ENCODE measurements at regions not wholly inside any gene's neighbourhood (a gene's known extent, or its start where the extent isn't known, plus 50 kb on each side); places are given as distances from the start of the nearest gene placed in this dataset.

DNA sequence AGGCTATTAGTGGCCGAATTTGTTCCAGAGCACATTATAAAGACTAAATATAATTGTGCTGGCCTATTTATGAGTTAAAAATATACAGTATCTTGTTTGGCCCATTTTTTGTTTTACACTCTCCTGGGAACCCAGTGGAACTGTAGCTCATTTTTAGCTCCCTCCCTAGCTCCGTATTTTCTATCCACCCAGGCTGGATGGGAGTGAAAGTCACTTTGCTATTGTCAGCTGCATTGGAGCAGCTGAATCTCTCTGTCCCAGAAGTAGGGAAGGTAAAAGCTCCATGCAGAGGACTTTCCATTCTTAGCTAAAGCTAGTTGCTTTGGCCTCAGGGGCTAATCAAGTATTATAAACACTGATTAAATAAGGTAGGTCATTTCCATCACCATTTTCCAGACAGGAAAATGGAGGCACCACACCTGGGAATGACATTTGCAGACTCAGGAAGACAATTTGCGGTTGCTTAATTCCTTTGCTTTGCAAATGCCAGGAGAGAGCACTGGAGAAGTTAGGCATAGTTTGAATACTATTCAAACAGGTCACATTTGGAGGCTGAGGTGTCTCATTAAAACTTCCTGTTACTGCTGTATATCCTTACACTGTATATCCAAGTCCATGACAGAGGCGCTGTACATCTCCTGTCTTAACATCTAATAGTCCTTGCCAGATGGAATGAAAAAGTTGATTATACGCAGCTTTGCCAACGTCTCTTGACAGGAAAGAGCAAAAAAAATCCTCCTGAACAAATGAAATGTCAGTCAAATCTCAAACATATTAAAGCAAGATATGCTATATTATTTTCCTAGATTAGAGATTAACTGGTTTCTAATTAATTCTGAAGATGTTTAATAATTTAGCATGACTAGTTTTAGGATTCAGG, 338.1 kb upstream of the KIRREL3 start:
- no peak for DNase-seq (ENCODE audit: low read depth in 2 of 2)

DNA sequence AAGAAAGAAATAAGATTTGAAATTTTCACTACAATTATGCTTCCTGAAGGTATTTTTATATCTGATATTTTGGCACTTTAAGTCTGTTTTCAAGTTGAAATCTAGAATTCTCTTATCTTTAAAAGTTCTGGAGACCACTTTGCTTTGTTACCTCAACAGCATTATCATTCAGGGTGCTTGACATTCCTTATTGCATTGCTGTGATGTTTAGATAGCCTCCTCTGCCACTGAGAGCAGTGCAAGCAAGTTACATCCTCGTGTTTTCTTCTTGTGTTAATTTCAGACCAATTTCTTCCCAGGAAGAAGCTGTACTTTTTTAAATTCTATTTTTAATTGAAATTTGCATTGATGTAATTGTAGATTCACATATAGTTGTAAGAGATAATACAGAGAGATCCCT, 333.9 kb upstream of the KIRREL3 start:
- DNase-seq (ENCODE audit: low read depth in 2 of 2) = no peak

DNA sequence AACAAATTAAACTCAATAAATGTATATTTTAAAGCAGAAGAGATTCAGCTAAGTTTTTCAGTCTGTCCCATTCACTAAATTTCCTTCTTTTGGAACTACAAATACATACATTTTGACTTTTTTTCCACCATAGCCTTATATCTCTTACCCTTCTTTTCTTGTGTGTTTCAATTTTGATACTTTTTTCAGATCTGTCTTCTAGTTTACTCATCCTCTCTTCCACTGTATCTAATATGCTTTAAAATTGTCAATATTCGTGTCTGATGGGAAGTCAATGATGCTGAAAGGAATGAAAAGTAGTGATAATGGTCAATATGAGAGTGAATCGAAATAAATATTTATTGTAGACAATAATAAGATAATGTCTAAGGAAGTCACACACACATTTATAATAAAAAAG, 332.3 kb upstream of the KIRREL3 start:
- no peak for DNase-seq (ENCODE audit: low read depth in 2 of 2)

DNA sequence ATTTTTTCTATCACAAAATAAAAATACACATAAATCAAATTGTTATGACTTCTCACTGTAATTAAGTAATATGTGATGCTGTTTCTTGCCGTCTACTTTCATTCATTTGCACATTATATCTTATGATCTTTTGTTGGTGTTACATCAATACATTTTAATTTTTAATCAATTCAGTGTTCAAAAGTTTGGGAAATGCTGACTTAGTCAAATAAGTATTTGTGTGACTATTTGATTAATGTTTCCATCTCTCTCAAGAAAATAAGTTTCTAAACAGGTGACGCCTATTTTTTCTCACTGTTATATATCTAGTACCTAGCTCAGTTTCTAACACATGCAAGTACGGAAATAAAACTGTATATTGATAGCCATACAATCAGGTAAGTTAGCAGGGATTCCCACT, 329.5 kb upstream of the KIRREL3 start:
- DNase-seq (ENCODE audit: low read depth in 2 of 2) = no peak

DNA sequence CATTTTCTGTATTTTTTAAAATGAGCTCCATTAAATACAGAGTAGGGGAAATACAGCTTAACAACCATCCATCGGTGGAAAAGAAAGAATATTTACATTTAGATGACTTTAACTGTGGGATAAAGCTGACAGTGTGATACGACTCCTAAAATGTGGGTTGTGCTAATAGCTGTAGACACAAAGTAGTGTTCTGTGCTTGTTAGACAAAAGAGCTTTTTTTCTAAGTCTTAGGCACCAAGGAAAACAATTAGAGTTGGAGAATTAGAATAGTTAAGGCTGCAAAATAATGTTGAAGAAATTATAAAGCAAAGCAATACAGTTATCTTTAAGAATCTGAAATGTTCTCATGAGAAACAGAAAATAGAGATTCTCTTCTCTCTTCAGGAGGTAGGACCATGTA, 307.7 kb upstream of the KIRREL3 start:
- no peak for DNase-seq (ENCODE audit: low read depth in 2 of 2)

DNA sequence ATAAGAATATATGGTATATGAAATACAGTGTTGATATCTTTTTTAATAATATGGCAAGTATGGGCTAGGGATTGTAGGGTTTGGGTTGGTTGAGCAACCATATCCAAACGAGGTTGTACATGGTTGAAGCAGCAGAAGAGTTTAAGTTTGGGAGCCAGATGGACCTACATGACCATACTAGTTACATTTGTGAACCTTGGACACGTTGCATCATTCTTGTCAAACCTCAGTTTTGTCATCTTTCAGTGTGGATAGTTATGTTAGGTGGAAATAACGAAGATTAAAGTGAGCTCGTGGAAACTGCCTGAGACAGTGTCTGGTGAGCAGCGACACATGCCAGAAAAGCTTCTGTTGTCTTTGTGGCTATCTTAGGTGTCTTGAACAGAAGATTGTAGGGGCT, 307.1 kb upstream of the KIRREL3 start:
- DNase-seq (ENCODE audit: low read depth in 2 of 2) = no peak

DNA sequence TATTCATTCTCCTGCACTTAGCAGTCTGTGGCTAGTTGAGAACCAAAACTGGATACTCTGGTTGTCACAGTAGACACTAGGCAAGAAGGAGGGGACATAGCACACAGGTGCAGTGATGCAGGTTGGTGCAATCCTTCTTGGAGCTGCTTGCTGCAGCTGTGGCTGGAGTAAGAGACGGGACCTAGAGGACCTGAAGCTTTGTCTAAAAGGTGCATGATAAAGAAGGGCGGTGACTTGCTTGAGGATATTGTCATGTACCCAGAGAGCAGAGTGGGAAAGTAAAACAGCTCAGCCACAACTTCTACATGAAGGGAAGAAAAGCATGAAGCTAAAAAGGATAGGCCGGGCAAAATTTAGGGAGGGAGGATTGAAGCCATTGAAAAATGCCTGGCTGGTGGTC, 304.1 kb upstream of the KIRREL3 start:
- no peak for DNase-seq (ENCODE audit: low read depth in 2 of 2)

DNA sequence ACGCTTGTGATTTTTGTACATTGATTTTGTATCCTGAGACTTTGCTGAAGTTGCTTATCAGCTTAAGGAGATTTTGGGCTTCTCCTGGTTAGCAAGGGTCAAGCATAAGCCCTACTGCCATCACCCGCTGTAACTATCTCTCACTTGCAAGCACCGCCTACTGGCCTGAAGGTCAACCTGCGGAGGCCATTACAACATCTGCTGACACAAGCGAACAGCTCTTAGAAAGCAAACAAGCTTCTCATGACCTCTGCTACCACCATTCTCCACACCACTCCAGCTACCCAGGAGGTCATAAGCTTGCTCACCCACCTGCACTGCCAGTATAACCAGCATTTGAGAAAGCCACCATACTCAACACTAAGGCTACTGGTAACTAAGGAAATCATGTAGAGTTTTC, 288.4 kb upstream of the KIRREL3 start:
- DNase-seq (ENCODE audit: low read depth in 2 of 2) = no peak

DNA sequence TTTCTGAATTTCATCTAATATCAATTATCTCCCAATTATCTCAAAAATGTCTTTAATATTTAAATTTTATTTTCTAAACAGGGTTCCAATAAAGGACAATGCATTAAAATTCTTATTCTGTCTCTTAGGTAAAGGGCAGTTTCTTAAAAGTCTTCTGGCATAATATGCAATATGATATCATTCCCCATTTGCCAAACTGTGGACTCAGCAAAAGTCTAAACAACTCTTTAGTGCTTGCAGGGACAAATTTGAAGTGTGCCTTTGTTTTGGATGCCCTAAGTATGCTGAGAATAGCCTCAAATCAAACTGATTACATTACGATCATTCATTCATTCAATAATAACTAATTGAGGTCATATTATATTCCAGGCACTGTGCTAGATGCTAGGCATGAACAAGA, 281.0 kb upstream of the KIRREL3 start:
- no peak for DNase-seq (ENCODE audit: low read depth in 2 of 2)

DNA sequence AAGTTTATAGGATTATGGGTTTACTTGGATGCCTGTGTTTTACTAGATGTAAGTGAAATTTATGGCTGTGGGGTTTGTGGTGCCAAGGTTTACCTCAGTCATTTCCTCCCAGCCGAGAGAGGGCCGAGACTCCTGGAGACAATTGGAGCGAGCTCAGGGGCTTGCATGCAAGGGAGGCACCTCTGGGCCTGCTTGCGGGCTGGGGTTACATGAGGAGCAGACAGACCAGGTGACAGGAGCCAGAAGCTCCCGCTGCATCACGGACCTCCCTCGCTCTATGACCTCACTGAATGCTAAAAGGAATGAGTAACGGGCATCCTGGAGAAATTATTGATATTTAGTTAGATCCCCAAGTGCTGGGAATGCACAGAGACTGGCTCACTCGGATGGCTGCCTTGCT, 275.2 kb upstream of the KIRREL3 start:
- DNase-seq (ENCODE audit: low read depth in 2 of 2) = no peak

DNA sequence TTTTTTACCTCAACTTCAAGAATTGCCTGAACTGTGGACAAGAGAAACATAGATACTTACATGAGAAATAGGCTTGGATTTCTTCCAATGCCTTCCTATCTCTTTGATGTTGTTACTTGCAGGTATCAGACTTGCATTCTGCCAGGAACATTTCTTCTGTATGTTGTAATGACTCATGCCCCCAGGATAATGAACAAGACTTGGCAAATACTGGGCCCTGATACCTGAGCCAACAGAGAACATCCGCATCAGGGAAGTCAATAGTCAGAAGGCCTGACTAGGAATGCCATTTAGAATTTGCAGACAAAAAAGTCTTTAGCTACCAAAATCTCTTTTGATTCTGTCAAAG, 273.7 kb upstream of the KIRREL3 start:
- DNase-seq (ENCODE audit: low read depth in 2 of 2) = no peak

DNA sequence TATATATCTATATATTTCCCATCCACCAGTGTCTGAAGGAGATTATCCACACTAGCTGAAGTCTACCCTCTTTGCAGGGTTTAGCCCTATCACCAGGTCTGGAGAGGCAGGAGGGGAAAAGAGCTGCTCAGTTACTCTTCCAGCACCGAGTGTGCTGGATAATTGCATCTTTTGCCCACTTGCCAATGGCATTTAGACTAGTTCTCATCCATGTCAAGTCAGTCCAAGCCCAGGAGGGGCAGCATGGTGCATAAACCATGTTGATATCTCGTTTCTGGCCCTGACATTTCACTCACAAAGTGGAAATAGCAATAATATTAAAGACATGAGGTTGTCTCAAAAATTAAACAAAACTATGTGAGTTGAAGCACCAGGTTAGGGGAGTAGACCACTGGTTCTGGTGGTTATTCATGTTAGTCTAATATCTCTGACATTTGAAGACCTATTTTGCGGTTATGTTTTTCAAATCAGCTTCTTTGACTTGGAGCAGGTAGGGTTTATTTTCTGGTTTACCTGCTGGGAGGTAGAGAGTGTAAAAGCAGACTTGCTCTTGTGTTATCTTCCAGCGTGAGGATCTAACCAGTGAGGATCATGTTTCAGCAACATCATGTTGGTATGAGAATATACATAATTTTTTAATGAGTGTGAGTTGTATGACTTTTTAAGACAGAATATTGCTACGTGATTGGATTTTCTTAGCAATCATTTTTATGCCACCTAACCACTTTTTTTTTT, 273.2 kb upstream of the KIRREL3 start:
- no peak for DNase-seq (ENCODE audit: low read depth in 2 of 2)

DNA sequence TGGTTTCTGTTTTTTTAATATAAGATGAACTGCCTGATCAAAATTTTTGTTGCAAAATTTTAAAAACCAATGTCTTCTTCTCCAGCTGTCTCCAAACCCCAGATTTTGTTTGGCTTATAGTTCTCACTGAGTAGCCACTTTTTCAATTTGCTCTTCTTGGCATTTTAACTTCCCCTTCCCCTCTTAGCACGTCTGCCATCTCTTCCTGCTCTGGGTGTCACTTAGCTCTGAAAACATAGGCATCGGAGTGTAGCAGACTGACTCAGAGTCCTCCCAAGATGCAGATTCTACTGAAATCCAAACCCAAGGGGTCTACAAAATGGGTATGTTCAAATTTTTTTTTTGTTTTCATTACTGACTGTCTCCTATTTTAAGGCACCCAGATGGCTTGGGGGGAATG, 270.3 kb upstream of the KIRREL3 start:
- no peak for DNase-seq (ENCODE audit: low read depth in 2 of 2)

DNA sequence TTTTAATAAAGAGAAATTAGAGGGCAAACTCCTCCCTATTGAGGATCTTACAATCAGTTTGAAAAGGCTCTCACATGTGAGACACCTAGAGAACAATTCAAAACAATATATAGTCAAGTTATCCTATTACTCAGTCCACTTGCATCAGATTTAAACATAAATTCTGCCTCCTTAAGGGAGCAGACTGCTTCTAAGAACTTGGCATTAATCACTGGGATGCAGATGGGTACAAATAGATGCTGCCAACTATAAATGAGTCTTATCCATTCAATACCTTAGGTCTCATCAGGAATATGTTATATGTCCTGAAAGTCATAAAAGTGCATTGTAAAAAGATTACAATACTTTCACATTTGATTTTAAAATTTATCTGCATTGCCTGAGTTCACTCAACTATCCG, 269.3 kb upstream of the KIRREL3 start:
- DNase-seq (ENCODE audit: low read depth in 2 of 2) = no peak

DNA sequence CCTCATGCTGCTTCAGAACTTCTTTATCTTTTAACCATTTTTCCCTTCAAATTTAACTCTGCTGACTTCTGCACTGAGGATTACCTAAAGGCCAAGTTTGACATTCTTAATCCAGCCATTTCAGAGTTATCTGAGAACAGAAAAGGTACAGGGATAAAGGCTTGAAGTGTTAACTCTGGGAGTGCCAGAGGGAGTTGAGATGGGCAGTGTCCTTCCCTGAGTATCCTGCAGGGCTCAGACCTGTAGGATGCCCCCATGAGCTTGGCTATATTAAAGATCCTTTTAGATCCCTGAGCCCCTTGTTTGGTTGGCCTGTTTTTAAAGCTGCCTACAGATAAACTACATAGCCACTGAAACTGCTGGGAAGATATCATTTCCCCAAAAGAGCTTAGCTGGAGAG, 268.4 kb upstream of the KIRREL3 start:
- DNase-seq (ENCODE audit: low read depth in 2 of 2) = no peak

DNA sequence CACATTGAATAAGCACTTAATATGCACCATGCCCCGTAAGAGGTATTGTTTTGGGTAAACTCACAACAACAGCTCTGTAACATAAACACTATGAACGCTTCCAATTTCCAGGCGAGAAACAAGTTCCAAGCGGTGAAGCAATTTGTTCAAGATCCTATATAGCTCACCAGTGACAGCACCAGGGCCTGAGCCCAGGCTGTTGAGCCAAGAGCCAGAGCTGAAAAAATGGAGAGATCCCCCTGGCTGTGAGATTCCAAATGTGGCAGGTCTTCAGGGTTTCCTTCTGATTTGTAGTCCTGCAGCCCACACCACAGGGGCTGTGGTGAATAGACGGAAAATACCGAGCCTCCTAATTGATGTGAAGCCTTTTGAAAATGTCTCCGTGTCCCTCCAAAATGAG, 268.0 kb upstream of the KIRREL3 start:
- no peak for DNase-seq (ENCODE audit: low read depth in 2 of 2)

DNA sequence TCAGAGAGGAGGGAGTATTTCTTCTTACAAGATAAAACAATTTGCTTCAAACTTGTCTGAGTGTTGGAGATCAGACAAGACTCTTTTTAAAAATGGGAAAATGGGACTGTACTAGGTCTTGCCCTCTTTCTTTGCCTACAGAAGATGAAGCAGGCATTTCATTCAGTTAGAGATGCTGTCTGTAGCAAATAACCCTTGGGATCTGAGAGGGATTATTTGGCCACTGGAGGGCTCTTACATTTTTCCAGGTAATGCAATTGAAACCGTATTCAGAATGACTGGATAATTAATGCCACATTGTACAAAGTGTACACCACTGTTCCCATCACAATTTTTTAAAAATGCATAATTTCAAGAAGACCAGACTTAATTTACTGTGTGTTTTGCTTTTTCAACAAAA, 258.5 kb upstream of the KIRREL3 start:
- no peak for DNase-seq (ENCODE audit: low read depth in 2 of 2)

DNA sequence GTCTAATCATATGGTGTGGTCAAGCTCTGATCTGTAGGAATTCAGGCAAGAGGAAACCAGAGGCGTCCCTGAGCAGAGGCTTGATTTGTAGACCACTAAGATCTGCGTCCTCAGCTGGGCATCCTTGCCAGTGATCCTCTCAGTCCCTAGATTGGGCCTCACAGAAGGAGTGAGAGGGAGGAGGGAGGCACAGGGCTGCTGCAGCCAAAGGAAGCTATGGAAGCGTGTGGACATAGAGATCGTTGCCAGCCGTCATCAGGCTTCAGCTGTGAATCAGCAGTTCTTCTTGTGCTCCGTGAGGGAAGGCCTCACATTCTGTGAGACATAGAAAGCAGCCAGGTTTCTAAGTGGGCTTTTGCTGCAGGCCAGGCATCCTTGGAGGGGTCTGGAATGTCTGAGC, 254.6 kb upstream of the KIRREL3 start:
- DNase-seq (ENCODE audit: low read depth in 2 of 2) = no peak

DNA sequence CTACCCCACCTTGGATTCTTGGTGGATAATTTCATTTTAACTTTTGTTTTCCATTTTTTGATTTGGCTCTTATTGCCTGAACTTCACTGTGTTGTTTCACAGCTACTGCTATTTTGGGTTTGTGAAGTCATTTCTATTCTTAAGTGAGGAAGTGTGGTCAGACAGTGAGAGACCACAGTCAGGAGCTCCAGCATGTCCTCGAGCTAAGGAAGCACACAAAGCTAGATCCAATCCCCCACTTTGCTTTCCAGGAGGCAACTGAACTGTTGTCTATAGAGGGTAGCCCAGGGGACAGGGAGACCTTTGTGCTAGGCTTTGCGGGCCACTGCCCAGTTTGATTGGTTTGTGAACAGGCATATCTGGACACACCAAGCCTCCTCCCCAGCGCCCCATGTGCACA, 251.8 kb upstream of the KIRREL3 start:
- no peak for DNase-seq (ENCODE audit: low read depth in 2 of 2)

DNA sequence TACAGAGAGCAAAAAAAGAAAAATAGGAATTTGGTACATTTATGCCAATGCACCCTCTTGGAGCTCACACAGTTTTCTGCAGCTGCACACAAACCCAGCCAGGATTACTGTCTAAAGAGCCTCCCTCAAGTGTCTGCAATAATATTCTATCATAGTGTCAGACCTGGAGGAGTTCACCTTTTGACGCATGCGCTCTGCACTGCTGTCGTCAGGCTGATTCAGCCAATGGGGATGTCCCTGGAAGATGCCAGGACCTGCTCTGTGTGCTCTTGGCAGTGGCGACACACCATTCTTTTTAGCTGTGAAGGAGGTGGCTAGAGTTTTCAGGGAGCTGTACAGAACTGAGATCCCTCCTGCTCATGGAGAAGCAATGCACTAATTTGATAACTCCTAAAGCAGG, 249.0 kb upstream of the KIRREL3 start:
- DNase-seq (ENCODE audit: low read depth in 2 of 2) = no peak

DNA sequence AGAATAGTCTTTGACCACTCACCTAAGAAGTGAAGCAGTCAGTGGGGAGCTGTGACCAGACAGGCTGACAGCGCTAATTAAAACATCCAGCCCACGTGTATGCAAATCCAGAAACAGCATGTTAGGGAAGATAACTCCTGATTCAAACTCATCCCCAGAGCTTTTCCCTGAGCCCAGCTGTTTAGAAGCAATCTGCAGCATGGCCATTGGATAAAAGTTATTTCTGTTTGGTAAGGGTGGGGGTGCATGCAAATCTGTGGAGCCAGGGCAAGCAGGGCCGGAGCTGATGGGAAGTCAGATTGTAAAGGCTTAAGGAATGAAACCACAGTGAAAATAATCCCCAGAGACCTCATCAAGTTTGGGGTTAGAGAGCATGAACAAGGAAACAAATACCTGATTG, 247.9 kb upstream of the KIRREL3 start:
- DNase-seq (ENCODE audit: low read depth in 2 of 2) = no peak

DNA sequence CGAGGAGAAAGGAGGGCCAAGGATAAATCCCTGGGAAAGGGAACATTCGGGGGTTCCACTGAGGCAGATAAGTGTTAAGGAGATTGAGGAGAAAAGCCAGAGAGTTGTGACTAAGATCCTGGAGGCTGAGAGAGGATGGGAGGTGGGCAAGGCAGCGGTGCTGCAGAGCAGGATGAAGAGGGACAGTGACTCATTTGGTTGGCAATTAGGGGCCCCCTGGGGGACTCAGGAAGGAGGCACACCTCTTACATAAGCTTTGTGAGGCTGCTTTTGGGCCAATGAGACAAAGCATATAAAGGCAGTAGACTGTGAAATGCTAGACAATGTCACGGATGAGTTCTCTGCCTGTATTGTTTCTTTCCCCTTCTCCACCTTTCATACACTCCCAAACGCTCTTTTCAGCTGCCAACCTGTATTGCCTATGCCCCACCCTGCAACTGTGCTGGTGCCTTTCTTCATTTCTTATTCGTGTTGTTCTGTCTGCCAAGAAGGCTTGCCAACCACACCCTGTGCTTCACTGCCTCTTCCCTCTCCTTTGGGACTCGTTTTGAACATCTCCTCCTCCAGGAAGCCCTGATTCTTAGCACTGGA, 246.8 kb upstream of the KIRREL3 start:
- no peak for DNase-seq (ENCODE audit: low read depth in 2 of 2)

DNA sequence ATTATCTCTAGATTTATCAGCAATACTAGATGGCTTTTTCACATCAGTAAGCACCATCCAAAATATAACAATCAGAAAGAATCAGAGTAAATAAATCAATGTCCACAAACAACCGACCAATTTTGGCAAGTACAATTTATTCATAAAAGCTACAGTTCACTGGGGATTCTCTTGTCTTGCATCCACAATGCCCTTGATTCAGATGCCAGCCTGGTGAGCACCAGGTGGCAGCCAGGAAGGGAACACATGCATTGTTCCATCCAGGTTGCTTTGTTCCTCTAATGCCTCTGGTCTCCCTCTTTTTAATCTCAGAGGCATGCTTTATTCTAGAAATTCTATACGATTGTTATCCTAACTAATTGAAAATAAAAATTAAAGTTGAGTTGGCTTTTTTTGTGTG, 242.1 kb upstream of the KIRREL3 start:
- DNase-seq (ENCODE audit: low read depth in 2 of 2) = no peak

Measured in stimulated activated CD4-positive, alpha-beta T cell treated with anti-CD3 and anti-CD28 coated beads, Interleukin-1b, Interleukin-23, amount 100 ng/mL, for 4 hours (primary cell).